Spleen (tissue), 11 donors: ENCODE measurements at regions not wholly inside any gene's neighbourhood (a gene's known extent, or its start where the extent isn't known, plus 50 kb on each side); places are given as distances from the start of the nearest gene placed in this dataset.

Experiments used
- DNase-seq: peaks from one replicate; pipeline ENCODE4 v3.0.0-alpha.2; 2020
- H3K27ac ChIP-seq, 8 donors: fragments of 200-600 bp; sonication (generic) in 7 of 8; 1 replicate in 4 of 8; 2 replicates in 4 of 8; pipeline versions ENCODE4 v1.5.0 to v1.8.0; 2016 to 2021; ENCODE audit warnings: inconsistent platforms in 4 of 8, mild to moderate bottlenecking in 4 of 8, moderate library complexity in 1 of 8
- H3K27me3 ChIP-seq, 7 donors: fragments of 200-600 bp; sonication (generic) in 6 of 7; replicated peaks in 1 of 7; 1 replicate in 4 of 7; 2 replicates in 3 of 7; pipeline versions ENCODE4 v1.5.0 to v1.8.0; 2016 to 2021; ENCODE audit warnings: inconsistent platforms in 3 of 7, mild to moderate bottlenecking in 1 of 7
- H3K36me3 ChIP-seq, 6 donors: fragments of 200-600 bp; sonication (generic) in 5 of 6; 1 replicate in 4 of 6; 2 replicates in 2 of 6; pipeline versions ENCODE4 v1.5.0 to v1.8.0; 2016 to 2021; ENCODE audit warnings: inconsistent platforms in 2 of 6
- H3K4me1 ChIP-seq, 6 donors: fragments of 200-600 bp; sonication (generic) in 5 of 6; 1 replicate in 3 of 6; 2 replicates in 3 of 6; pipeline versions ENCODE4 v1.5.0 to v1.8.0; 2016 to 2021; ENCODE audit warnings: inconsistent platforms in 3 of 6
- H3K4me3 ChIP-seq, 8 donors: fragments of 200-600 bp; sonication (generic) in 7 of 8; 1 replicate in 4 of 8; 2 replicates in 4 of 8; pipeline versions ENCODE4 v1.5.0 to v1.8.0; 2016 to 2021; ENCODE audit warnings: inconsistent platforms in 4 of 8, mild to moderate bottlenecking in 4 of 8, moderate library complexity in 2 of 8
- H3K9me3 ChIP-seq, 8 donors: fragments of 200-600 bp; sonication (generic) in 7 of 8; 1 replicate in 4 of 8; 2 replicates in 4 of 8; pipeline versions ENCODE4 v1.5.0 to v1.8.0; 2016 to 2021; ENCODE audit warnings: inconsistent platforms in 4 of 8
- POLR2A ChIP-seq, 3 donors: fragments of 450-650 bp; IDR thresholded peaks; one replicate each; pipeline ENCODE4 v1.5.1; 2017; ENCODE audit warnings: antibody characterized with exemption in 3 of 3, mild to moderate bottlenecking in 1 of 3
- POLR2AphosphoS5 ChIP-seq, 3 donors: sonication (generic); formaldehyde crosslinking; IDR thresholded peaks; one replicate each; pipeline ENCODE4 v1.5.1; 2017; ENCODE audit warnings: antibody characterized with exemption in 3 of 3
- WGBS, 5 donors: extraction: QIAGEN DNeasy Blood & Tissue Kit in 3 of 5; methylation state at CpG; one replicate each; pipeline versions ENCODE4 v1.1.5 to v1.1.7; 2013 to 2018; 5-methylcytosine and 5-hydroxymethylcytosine counted together
- intact Hi-C: fragments of 100-400 bp; cut with DNase I; formaldehyde crosslinking; loops from one replicate; pipeline ENCODE4 v1.15.0; 2023; ENCODE audit warnings: low total_unique reads
- TF ChIP-seq, protein P1 (sequence below), 11 experiments: fragments of 200-600 bp in 7 of 11; fragments of 450-650 bp in 4 of 11; sonication (generic) in 4 of 11; IDR thresholded peaks in 8 of 11; conservative IDR thresholded peaks in 3 of 11; 1 replicate in 7 of 11; 2 replicates in 4 of 11; pipeline versions ENCODE4 v1.4.0 to v1.8.0; 2016 to 2021; ENCODE audit warnings: antibody characterized with exemption in 11 of 11, inconsistent platforms in 4 of 11, mild to moderate bottlenecking in 1 of 11
- donor health status: healthy with polysubstance abuse.
- donor health status: DM: no; HTN: no; CAD: no; lungs with moderate emphysema.
- donor health status: DM: no; HTN: no; CAD: no.
- donor health status: Bipolar disorder and iron deficiency.
- donor health status: healthy.
- donor health status: DM: no; HTN: no; CAD: no.
- donor health status: DM: yes; HTN: yes; CAD: no.

DNA sequence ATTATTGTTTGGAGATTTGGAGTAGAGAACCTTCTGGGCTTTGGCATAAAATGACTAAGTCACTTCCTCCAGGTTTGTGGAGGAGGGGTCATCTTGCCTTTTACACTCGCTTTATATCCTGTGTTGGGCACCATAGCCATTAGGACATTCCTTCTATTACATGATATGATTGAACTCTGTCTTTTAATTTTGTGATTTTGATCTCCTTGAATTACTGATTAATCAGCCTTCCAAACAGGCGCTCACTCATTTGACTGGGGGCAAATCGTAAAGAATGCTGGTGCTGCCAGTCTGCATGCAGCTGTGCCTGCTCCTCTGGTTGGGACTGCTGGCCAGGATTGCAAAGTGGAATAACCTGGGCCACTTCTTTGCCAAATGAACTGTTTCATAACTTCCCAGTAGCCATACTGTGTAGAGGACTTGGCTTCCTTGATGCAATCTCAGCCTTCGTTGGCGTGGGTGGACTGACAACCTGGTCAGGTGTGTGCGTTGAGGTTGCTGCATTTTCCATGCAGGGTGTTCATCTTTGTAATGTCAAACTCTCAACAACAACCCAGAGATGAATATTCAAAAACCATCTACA, 65.9 kb upstream of the RAB11FIP2 start:
- peaks cover 0 to 7% (median 0%) of the 10 kb centered on the region in 7 donors for H3K27me3 ChIP-seq
- no peaks in the 10 kb centered on the region for H3K9me3 ChIP-seq
- H3K36me3 ChIP-seq = no peaks in the 10 kb centered on the region
- H3K4me3 ChIP-seq = no peak overlapping the region
- WGBS, 5 donors = 84 to 94% (median 90%) methylated on average over 6 of the region's 6 CpGs
- intact Hi-C loops = no loop called here
- DNase-seq = no peak
- TF ChIP-seq POLR2AphosphoS5 (IDR thresholded peaks at IDR 0.05) (no peak), POLR2A (IDR thresholded peaks at IDR 0.05) (no peak)
- TF ChIP-seq, protein P1, sequence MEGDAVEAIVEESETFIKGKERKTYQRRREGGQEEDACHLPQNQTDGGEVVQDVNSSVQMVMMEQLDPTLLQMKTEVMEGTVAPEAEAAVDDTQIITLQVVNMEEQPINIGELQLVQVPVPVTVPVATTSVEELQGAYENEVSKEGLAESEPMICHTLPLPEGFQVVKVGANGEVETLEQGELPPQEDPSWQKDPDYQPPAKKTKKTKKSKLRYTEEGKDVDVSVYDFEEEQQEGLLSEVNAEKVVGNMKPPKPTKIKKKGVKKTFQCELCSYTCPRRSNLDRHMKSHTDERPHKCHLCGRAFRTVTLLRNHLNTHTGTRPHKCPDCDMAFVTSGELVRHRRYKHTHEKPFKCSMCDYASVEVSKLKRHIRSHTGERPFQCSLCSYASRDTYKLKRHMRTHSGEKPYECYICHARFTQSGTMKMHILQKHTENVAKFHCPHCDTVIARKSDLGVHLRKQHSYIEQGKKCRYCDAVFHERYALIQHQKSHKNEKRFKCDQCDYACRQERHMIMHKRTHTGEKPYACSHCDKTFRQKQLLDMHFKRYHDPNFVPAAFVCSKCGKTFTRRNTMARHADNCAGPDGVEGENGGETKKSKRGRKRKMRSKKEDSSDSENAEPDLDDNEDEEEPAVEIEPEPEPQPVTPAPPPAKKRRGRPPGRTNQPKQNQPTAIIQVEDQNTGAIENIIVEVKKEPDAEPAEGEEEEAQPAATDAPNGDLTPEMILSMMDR (IDR thresholded peaks at IDR 0.05 in 8 of 11, conservative IDR thresholded peaks at IDR 0.05 in 3 of 11) = no peak
- no peaks in the 10 kb centered on the region for H3K4me1 ChIP-seq
- no peak overlapping the region for H3K27ac ChIP-seq

DNA sequence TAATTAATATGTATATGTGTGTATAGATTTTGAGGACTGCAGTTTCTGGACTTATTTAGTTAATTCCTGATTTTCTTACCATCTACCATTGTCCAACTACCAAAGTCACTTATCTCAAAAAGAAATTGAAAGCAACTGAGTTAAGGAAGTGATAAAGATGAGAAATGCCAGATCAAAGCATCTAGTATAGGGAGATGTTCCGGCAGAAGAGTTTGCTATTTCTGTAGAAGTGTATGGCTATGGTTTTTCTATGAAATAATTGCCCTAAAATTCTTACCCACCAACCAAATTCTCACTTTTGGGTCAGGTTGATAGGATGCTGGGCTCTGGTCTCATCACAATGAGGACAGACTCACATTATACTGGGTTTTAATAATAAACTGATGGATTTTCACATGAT, 64.0 kb upstream of the RAB11FIP2 start:
- H3K27me3 ChIP-seq = peaks cover 0 to 17% (median 0%) of the 10 kb centered on the region in 7 donors
- no peaks in the 10 kb centered on the region for H3K36me3 ChIP-seq
- WGBS, 5 donors = 63 to 78% (median 73%) methylated on average over 1 of the region's 1 CpG
- TF ChIP-seq POLR2AphosphoS5 (IDR thresholded peaks at IDR 0.05) = no peak
- TF ChIP-seq, protein P1 (IDR thresholded peaks at IDR 0.05 in 8 of 11, conservative IDR thresholded peaks at IDR 0.05 in 3 of 11) = no peak
- TF ChIP-seq POLR2A (IDR thresholded peaks at IDR 0.05) = no peak
- no peak overlapping the region for H3K27ac ChIP-seq
- intact Hi-C loops = no loop called here
- no peaks in the 10 kb centered on the region for H3K9me3 ChIP-seq
- no peaks in the 10 kb centered on the region for H3K4me1 ChIP-seq
- no peak for DNase-seq
- no peak overlapping the region for H3K4me3 ChIP-seq

DNA sequence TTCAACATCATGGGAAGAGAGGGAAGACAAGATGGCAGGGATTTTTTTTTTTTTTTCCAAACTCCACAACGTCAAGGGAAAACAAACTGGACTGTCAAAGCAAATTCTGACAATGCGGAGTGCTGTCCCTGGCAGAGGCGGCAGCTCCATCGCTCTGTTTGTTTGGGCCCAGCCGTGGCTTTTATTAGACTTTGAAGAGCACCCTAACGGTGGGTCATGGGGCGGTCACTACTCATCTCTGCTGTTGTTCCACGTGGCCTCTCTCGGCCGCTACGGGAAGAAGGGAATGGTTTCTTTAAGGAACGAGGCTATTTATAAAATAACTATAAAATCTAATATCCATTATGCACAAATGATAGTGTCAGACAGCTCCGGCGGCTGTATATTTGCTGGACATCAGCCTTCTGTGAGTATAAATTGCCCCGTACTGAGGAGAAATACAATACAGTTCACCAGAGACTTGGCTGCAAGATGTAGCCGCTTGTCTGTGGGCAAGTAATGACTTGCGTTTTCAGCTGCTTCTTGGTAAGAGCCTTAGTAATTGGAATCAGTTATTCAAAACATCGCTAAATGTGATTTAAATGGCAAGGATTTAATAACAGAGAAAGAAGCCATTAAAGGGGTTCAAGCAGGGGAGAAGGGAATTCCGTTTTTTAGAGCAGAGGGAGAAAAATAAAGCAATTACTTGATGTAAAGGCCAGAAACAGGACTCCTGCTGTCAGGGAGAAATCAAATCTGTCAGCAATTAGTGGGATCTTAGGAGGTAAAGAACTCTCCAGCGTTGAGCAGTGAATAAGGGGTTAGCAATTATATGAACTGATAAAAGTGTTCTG, 61.7 kb upstream of the RAB11FIP2 start:
- Histone ChIP-seq H3K4me3 (no peak overlapping the region), H3K36me3 (no peaks in the 10 kb centered on the region), H3K27me3 (peaks cover 0 to 17% (median 0%) of the 10 kb centered on the region in 7 donors), H3K27ac (no peak overlapping the region), H3K9me3 (no peaks in the 10 kb centered on the region), H3K4me1 (no peaks in the 10 kb centered on the region)
- 80 to 86% (median 84%) methylated on average over 20 of the region's 20 CpGs for WGBS, 5 donors
- DNase-seq = no peak
- TF ChIP-seq, protein P1 (IDR thresholded peaks at IDR 0.05 in 8 of 11, conservative IDR thresholded peaks at IDR 0.05 in 3 of 11) = no peak
- no peak for TF ChIP-seq POLR2A (IDR thresholded peaks at IDR 0.05)
- TF ChIP-seq POLR2AphosphoS5 (IDR thresholded peaks at IDR 0.05) = no peak
- intact Hi-C loops = no loop called here

DNA sequence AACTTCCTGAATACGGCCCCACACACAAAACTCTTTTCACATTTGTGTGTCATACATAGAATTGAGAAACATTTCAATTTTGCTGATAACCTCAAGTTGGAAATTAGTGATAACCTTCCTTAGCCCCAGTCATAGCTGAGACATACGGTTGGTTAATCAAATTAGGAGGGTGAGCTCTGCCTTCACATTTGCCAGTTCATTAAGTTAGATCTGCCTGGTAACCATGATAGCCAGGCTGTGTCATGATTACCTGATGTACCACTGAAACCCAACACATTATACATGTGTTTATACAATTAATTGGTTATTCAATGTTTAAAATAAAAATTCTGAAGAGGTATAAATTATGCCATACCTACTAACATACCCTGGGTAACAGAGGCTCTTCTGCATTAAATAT, 60.8 kb upstream of the RAB11FIP2 start:
- WGBS, 5 donors = 60 to 81% (median 68%) methylated on average over 2 of the region's 2 CpGs
- Histone ChIP-seq H3K27ac (no peak overlapping the region), H3K9me3 (no peaks in the 10 kb centered on the region), H3K4me3 (no peak overlapping the region), H3K4me1 (no peaks in the 10 kb centered on the region), H3K27me3 (peaks cover 0 to 17% (median 0%) of the 10 kb centered on the region in 7 donors), H3K36me3 (no peaks in the 10 kb centered on the region)
- TF ChIP-seq POLR2AphosphoS5 (IDR thresholded peaks at IDR 0.05) = no peak
- TF ChIP-seq, protein P1 (IDR thresholded peaks at IDR 0.05 in 8 of 11, conservative IDR thresholded peaks at IDR 0.05 in 3 of 11) = no peak
- no peak for TF ChIP-seq POLR2A (IDR thresholded peaks at IDR 0.05)
- DNase-seq = no peak
- intact Hi-C loops = no loop called here
